NCI-H1694 treated with DMSO at 0.1 percent for 48 hours (cell line): ENCODE measurements at regions not wholly inside any gene's neighbourhood (a gene's known extent, or its start where the extent isn't known, plus 50 kb on each side); places are given as distances from the start of the nearest gene placed in this dataset.
A peak's percentile ranks its signal among the peaks of the same experiment; 100 is the strongest.
"Not testable (repeated sequence)": the region's sequence is repeated elsewhere in the genome, so short reads cannot be mapped to it uniquely, and the experiment has no call there.

Experiments
- DNase-seq: peaks from one replicate; lab custom pipeline; 2025; lab: John Stamatoyannopoulos, UW

DNA sequence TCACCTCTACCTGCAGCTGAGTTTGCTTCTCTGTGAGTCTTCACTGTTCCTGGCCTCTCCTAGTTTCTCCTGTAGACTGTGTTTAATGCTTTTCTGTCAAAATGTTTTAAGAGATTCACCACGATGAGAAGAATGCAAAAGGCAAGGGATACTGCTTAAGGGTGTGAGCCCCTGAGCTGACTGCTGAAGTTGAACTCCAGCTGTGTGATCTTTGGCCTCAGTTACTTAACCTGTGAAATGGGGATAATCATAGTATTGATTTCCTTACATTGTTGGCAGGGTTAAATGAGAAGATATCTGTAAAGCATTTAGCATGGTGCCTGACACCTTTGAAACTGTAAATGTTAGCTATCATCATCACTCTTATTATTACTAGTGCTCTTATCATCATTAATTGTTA, 230.2 kb upstream of the MYLIP start:
- no peak for DNase-seq

DNA sequence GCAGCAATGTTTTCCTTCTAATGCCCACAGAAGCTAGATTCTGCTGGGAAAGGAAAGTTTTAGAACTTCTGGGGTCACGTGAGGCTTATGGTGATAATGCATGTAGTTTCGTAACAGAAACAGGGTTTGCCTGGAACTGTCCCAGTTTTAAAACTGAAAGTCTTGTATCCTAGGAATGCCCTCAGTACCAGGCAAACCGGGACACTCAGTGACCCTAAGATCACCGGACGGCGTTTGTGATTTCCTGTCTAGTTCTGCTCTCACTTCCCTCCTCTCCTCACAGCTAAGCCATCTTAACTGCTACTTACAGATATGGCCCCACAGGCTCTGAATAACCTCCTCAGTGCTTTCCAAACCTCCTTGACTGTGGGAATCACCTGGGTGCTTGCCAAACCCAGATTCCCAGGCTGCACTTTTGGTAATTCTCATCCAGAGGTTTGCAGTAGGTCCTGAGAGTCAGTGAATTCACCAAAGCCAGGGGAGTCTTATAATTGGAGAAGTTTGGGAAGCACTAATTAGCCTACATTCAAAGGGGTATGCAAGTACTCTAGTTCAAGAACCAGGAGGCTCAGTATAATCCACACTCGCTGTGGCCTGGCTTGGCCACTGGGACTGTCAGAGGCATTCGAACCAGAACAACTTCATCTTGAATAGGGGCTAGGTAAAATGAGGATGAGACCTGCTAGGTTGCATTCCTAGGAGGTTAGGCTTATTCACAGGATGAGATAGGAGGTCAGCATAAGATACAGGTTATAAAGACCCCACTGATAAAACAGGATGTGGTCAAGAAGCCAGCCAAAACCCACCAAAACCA, 231.6 kb upstream of the MYLIP start:
- DNase-seq = no peak

- DNase-seq = no peak
These were observed 232.3 kb upstream of the DTNBP1 start for GRCh38 chr6:15894973-15895725.

- DNase-seq = peak; percentile 36
These were observed 230.9 kb upstream of the DTNBP1 start for GRCh38 chr6:15893556-15894253.

DNA sequence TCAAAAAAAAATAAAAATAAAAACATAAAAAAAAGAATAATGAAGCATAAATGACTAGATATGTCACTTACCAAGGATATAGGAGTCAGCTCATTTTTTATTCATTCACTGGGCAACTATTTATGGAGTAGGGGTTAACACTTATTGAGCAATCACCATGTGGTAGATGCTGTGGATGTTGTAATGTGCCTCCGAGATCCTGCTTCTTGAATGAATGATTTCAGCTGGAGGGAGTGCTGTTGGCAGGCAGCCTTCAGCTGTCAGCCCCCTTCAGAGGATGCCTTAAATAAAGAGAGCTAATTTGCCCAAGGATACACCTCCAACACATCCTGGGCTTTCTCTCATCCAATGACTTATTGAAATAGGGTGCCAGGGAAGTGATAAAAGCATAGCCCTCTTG, 229.5 kb upstream of the DTNBP1 start:
- DNase-seq = no peak

GRCh38 chr6:15888798-15889772, 226.3 kb upstream of the DTNBP1 start:
- DNase-seq = no peak

GRCh38 chr6:15887491-15888461, 224.9 kb upstream of the DTNBP1 start:
- DNase-seq = no peak

- DNase-seq = no peak
These were observed 222.8 kb upstream of the DTNBP1 start for GRCh38 chr6:15885624-15886023.

- DNase-seq = not testable (repeated sequence)
These were observed 220.8 kb upstream of the DTNBP1 start for GRCh38 chr6:15883593-15883992.

- no peak for DNase-seq
These were observed 220.1 kb upstream of the DTNBP1 start for GRCh38 chr6:15882915-15883314.

DNA sequence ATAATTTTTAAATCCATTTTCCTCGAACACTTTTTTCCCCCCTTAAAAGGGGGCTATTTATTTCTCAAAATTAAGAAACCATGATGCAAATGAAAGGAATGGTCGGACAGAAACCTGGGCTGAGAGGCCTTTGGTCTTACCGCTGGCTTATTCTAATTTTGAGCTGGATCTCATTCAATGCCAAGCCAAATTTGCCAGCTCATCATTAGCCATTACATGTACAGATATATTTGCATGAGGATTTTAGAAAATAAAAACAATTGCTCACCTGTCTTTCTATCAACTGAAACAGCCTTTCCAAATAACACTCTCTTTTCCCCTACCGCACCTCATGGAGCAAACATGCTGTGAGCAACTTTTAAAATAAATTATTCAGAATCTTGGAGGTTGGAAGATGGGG, 219.5 kb upstream of the DTNBP1 start:
- DNase-seq = no peak

GRCh38 chr6:15881150-15881549, 218.3 kb upstream of the DTNBP1 start:
- no peak for DNase-seq

GRCh38 chr6:15880262-15880973, 217.6 kb upstream of the DTNBP1 start:
- no peak for DNase-seq

DNA sequence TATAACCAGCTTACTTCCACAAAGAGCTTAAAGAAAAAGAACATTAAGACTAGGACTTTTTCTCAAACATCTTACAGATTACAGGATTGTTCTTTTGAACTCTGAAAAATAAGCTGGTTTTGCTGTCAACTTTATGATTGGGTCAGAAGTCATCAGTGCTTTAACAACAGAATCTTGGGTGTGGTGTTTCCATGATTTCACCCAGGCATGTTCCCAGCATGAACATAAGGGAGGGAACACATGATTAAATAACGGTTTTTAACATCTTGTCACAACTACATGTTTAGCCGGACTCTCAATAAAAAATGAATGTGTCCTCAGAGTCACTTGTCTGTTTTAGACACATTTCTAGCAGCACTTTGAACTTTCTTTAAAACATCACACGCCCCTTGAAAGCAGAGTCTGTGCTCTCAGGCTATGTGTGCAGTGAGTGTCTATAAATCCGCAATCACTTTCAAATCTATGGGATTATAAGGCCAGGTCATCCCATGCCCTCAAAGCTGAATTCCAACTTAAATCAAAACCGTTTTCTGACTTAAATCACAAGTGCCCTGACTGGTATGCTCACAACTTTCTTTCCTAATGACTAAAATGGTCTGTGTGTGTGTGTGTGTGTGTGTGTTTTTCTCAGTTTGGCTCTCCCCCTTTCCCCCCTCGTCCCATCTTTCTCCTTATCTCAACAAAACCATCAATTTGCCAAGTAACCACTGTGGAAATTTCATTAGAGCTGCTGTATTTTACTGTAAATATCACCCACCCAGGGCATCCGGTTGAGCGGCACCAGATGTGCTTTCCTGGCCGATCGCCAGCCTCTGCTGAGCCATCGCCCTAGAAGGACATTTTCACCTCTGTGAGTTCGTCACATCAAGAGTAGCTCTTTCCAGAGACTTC, 216.8 kb upstream of the DTNBP1 start:
- peak; percentile 90 for DNase-seq

DNA sequence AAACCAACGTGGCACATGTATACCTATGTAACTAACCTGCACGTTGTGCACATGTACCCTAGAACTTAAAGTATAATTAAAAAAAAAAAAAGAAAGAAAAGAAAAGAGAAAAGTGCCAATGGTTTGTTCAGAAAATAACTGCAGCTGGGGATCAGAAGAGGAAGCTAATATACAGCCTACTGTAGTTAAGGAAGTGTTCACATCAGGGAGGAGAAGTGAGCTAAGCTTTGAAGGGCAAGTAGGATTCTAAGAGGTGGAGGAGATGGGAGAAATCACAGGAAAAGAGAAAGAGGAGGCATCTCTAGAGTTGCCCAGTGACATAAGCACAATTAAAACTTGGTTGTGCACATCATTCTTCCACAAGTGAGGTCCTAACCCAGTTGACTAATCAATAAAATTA, 214.4 kb upstream of the DTNBP1 start:
- DNase-seq = no peak

GRCh38 chr6:15876406-15876805, 213.6 kb upstream of the DTNBP1 start:
- DNase-seq = no peak

- no peak for DNase-seq
These were observed 213.0 kb upstream of the DTNBP1 start for GRCh38 chr6:15875797-15876196.

GRCh38 chr6:15874821-15875220, 212.0 kb upstream of the DTNBP1 start:
- DNase-seq = no peak

GRCh38 chr6:15874326-15874725, 211.5 kb upstream of the DTNBP1 start:
- no peak for DNase-seq
